HTR-8/SVneo (cell line): ENCODE measurements at regions not wholly inside any gene's neighbourhood (a gene's known extent, or its start where the extent isn't known, plus 50 kb on each side); places are given as distances from the start of the nearest gene placed in this dataset.

Experiments
- DNase-seq: peaks from one replicate; pipeline ENCODE4 v3.0.0; 2011; ENCODE audit warnings: low spot score, mixed read lengths; ENCODE audit not compliant: insufficient read length
- FAIRE-seq: peaks from 2 replicates; lab custom pipeline; 2011; peaks lifted over from hg19 to GRCh38; lab: Jason Lieb, UNC

DNA sequence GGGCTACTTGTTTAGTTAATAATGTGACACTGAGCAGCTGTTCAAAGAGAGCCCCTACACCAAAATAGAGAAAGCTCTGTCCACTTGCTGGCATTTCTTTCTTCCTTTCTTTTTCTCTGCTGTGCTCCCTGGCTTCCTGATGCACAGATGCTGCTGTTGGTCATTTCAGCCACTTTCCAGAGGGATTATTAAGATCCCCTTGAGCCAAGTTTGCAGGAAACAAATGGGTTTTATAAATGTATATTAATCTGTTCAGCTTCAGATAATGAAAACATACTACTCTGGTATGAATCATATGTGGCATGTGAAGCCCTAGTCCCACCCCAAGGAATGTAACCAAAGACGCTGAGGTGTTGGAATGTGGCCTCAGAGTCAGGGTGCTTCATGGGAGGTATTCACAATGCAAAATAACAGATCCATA is 638.2 kb upstream of the FZD8 start:
- DNase-seq = no peak

DNA sequence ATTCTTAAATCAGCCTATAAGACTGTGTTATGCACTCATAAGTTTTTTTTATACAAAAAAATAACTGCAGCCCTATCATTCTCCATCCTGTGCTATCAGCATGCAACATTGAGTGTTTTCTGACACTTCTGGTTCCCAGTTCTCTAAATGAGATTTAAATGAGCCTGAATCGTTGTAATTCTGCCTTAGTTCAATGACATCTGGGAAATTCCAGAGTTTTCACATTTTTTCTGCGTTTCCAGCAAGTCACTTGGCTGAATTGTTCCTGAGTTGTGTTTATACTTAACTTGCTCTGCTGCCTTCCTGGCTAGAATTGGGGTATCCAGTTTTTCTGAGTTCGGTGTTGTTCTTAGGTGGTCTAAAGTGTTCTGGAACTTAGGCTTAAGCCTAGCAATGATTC is 636.1 kb upstream of the FZD8 start:
- DNase-seq = no peak

More for the DNA sequence above, 638.2 kb upstream of the FZD8 start:
- no peak for FAIRE-seq

DNA sequence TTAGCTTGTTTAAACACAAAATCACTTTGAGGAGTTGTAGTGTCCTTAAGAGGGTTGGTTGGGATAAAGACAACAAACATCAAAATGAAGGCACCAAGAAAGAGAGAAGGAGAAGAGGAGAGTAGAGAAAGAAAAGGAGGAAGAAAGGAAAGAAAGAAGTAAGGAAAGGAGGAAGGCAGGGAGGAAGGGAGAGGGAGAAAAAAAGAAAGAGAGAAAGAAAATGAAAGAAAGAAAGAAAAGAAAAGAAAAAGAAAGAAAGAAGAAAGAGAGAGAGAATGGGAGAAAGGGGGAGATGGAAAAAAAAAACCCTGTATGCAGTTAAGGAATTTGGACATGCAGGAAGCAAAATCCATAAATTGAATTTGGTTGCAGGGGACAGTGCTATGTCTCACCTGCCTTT is 635.4 kb upstream of the FZD8 start:
- FAIRE-seq (no peak), DNase-seq (no peak)

More for the DNA sequence above, 636.1 kb upstream of the FZD8 start:
- no peak for FAIRE-seq

DNA sequence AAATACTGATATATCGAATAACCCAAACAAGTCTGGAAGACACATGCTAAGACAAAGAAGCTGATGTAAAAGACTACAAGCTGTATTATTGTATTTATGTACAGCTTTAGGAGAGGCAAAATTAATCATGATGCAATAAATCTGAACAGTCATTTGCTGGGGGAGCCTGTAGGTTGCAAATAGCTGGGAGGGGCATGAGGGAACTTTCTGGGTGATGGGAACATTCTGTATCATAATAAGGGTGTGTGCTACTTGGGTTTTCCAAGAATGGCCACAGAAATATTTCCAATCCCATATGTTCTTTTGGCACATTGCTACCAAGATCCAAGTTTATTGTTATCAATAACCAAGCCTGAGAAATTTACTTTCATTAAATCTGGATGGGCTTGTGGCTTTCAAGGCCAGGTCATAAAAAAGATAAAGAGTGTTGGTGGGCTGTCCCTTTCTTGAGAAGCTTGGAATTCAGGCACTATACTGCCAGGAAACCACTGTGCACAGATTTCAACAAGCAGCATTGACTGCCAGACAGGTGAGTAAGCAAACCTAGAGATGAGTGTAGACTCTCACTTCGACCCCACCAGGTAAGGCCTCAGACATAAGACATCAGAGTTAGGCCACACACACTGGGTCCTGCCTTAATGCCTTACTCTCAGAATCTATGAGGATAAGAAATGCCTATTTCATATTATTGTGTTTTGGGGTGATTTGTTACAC is 629.7 kb upstream of the FZD8 start:
- DNase-seq (no peak), FAIRE-seq (no peak)

DNA sequence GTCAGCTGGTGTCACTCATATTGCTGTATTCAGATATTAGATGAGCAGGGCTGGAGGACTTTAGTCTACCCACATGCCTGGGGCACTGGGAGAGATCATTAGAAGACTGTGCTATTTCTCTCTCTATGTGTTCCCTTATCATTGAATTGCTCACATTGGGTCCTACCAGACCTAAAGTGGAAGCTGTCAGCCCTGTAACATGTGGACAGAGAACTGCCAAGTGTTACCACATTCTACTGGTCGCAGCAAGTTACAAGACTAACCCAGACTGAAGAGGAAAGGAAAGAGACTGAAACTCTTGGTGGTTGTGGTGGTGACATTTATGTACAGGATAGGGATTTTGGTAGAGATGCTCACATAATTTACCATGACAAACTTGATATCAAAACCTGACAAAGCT is 627.1 kb upstream of the FZD8 start:
- no peak for DNase-seq
- FAIRE-seq = no peak

DNA sequence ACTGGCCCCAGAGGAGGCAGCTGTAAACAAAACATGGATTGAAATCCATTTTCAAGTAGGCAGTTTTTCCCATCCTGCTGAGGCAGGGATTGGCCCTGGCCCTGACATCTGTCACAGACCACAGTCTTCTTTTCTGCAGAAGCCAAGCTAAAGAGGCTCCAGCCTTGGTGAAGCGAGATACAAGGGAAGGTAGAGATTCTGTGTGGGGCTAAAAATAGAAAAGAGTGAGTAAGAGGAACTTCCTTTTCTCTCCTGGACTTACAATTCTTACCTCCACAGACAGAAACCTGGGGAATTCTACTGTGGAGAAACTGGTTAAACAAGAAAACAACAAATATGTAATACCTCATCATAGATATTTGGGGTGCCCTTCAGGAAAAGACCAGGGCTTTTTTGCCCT is 624.8 kb upstream of the FZD8 start:
- no peak for FAIRE-seq
- DNase-seq = no peak

DNA sequence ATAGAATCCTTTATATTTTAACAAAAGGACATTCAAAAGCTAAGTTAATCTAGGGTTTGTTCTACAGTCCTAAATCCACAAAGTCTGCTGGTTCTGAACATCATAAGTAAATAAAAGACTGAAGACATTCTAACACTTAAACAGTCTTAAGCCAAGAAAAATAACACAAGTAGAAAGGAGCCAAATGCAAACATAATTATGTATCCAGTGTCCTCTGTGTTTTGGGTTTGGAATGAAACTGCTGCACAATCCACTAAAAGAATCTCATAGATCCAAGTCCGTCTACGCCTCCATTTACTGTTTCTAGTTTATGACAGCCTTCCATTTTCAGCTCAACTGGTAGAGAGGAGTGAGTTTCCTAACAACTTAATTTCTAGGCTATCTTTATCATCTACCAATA is 623.6 kb upstream of the FZD8 start:
- FAIRE-seq = no peak
- DNase-seq = no peak

DNA sequence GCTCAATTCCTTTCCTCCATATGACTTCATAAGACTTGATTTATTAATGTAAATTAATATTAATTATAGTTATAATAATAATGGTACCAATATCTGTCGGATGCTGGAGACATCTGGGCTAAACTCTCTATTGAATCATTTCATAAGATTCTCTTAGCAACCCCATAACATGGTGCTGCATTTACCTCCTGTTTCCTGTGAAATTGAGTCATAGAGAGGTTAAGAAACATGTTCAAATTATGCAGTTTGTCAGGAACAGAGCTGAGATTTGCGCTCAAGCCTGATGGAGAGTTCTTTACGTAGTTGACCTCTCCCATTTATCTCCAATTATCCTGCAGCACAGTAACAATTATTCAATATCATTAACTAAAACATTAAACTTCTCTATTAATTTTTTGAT is 621.8 kb upstream of the FZD8 start:
- no peak for DNase-seq
- no peak for FAIRE-seq

DNA sequence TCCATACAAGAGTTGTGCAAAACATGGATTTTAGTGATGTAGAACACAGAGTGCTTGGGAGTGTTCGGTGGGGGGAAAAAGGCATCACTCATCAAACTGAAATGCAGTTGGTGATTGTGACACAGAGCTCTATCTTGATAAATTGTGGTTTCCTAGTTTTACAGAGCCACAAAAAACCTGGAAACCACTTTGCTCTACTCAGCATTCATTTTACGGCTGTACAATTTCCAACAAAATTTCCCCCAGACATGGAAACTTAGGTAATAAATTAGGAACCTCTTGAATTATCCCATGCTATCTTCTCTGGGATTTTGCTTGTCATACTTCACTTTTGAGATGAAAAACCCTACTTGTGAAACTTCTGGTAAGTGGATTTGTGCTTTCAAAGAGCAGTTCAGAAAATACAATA is 614.9 kb upstream of the FZD8 start:
- FAIRE-seq (no peak), DNase-seq (no peak)

DNA sequence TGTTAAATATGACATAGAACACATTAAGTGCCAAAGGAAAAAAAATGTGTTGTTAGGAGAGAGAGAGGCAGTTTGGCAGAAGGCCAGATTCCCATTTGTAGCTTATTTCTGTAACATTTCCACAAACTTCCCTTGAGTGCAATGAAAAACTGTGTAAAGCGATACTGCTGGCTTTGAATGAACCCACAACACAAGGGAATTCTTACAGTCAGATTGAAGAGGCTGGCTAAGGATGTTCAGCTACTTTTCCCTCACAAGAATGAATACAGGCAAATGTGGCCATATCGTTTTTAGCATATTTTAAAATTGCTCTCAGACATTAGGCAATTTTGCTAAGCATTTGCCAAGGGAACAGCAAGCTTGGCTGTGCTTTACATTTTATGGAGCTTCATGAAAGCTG is 614.1 kb upstream of the FZD8 start:
- DNase-seq (no peak), FAIRE-seq (no peak)

DNA sequence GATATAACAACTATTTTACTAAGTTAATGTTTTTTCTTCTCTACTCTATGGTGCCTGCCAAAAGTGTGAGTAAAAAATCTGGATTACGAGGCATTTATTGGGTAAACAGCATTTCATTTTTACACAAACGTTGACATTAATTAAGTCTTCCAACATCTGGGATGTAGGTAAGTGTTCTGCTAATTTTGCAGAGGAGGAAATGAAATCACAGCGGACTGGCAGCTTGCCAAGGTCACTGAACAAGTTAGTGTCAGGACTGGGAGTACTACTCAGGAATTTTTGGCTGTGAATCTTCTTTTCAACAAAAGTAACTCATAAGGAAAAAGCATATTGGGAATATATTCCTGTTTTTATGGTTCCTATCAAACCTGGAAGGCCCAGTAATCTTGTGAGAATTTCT is 612.1 kb upstream of the FZD8 start:
- no peak for DNase-seq
- FAIRE-seq = no peak

DNA sequence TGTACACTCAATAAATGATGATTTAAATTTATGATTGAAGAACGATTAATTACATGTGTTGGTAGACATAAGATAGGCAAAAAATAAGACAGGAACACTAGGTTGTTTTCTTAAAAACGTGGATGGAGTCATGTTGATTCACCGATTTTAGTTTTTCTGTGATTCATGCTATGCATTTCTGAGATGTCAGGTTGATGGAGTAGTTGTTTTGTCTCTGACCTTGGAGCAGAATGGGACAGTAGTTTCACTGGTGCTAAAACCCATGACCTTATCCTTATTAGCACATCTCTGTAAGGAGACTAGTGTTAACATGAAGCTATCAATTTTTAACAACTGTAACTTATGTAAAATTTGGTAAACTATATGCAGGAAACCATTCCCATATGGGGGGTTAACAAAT is 611.6 kb upstream of the FZD8 start:
- no peak for FAIRE-seq
- no peak for DNase-seq

DNA sequence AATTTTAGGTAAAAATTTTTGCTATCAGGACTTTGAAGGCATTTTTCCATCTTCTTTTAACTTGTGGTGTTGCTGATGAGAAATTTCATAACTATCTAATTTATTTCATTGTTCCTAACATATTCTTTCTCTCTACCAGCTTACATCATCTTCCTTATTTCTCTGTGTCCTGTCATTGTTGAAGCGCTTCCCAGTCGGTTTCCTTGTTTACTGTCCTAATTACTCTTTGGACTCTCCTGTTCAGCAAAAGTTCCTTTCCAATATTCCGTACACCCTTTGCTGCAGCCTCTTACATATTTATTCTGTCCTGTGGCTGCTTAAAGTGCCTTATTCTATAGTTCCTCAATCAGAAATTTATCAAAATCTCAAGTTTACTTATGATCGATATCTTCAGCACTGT is 609.0 kb upstream of the FZD8 start:
- FAIRE-seq = no peak
- DNase-seq = no peak

DNA sequence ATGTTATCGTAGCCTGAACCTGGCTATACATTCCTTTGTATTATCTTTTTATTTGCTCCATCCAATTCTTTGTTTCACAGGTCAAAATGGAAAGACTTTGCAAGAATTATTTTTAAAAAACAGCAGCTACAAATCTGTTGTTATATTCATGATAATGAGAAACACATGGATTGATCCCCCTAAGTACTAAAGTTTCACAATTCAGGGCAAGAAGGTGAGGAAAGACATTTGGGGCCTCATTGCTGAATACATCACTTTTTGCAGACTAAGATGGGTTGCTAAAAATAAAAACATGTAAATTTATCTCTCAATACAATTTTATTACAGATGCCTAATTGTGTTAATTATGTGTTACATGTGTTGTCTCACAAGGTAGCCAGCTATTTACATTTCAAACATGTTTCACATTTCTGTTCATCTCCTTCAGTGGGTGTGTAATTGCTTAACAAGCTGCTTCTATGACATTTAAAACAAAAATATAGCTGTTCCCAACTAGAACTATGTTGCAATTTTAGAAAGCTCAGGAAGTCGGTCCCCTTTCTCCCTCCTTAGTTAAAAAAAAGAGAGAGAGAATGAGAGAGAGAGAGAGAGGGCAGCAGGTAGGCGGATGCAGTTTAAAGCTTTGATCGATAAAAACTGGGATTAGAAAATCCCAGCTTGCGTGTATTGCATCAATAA is 606.3 kb upstream of the FZD8 start:
- DNase-seq (no peak), FAIRE-seq (no peak)

DNA sequence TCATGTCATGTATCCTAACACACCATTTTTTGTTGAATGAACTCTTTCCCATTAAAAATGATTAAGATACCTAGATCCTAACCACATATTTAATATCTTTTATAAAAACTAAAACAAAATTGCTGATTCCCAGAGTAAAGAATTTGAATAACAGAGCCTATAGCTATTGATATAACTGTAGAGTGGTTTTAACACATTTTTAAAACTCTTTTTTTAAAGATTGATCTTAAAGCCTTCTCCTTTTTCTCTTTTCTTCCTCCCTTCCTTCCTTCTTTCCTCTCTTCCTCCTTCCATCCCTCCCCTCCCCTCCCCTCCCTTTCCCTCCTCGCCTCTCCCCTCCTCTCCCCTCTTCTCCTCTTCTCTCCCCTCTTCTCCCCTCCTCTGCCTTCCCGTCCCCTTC is 605.4 kb upstream of the FZD8 start:
- FAIRE-seq (no peak), DNase-seq (no peak)

DNA sequence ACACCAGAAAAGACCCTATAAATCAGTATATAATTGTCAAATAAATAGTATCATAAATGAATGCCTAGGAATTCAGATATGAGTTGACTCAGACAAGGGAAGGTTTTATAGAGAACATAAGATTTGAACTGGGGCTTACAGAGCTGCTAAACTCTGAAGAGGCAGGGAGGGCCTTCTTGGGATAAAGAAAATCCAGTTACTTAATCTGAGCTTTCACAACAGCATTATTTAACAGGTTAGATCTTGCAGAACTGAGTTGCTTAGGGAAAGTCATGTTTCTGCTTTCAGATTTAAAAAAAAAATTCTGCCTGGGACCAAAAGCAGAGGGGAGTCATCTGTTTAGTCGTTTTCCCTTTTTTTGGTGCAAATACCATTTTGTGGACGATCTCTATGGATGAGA is 594.8 kb upstream of the FZD8 start:
- FAIRE-seq (no peak), DNase-seq (no peak)

DNA sequence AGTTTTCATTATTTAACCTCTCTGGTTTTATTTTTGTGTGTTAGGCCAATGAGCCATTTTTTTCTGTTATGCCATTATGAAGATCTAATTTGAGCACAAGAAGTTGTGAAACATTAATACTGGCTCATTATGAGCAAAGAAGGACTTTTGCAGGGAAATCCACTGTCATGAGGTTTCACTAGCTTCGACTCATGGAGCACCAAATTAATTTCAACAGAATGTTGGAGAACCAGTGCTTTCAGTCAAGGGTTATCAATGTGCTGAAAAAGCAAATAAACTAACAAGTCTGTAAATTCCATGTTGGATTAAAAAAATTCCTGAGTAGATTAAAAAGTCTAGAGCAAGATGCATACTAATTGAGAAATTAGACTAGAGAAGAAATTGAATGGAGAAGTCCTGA is 594.2 kb upstream of the FZD8 start:
- FAIRE-seq (no peak), DNase-seq (no peak)

DNA sequence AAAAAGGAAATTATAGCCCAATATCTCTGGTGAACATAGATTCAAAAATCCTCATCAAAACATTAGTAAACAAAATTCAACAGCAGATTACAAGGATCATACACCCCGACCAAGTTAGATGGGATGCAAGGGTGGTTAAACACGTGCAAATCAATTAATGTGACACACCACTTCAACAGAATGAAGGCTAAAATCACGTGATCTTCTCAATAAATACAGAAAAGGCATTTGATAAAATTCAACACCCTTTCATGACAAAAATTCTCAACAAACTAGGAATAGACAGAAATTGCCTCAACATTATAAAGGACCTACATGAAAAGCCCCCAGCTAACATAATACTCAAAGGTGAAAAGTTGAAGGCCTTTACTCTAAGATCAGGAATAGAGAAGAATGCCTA is 590.8 kb upstream of the FZD8 start:
- DNase-seq = no peak
- no peak for FAIRE-seq

DNA sequence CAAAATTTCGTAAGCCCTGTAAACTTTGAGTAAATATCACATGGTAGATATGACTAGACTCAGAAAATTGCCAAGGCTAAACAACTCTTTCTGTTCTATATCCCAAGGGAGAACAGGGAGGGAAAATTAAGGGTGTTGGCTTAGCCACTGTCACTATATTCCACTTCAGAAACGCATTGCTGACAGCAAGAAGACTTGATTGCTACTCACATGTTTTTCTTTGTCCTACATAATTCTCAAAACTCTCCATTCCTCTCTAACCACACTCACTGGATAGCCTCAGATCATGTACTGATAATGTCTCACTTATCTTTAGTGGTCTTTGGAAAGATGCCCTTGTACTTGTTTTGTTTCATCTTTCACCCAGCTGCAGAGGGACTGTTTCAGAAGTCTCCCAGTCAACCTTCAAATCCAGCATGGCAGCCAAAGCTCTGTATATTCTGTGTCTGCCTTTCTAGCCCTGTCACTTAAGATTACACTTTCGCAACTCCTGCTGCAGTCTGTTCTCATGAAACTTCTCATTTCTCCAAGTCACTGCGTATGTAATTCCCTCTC is 582.4 kb upstream of the FZD8 start:
- no peak for DNase-seq
- FAIRE-seq = no peak

DNA sequence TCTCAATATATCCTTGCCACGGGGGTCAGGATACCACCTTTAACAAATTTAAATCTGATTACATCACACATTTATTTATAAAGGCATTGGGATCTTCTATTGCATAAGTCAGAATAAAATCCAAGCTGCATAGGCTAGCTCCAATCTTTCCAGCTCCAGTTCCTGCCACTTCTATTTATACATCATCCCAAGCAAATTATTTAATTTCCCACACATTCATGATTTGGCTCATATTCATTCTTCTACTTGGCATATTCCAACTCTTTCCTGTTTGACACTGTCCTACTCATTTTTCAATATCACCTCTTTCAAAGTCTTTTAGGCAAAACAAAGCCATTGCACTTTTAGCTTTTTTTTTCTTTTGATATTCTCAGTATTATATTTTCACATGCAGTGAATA is 579.0 kb upstream of the FZD8 start:
- FAIRE-seq (no peak), DNase-seq (no peak)

DNA sequence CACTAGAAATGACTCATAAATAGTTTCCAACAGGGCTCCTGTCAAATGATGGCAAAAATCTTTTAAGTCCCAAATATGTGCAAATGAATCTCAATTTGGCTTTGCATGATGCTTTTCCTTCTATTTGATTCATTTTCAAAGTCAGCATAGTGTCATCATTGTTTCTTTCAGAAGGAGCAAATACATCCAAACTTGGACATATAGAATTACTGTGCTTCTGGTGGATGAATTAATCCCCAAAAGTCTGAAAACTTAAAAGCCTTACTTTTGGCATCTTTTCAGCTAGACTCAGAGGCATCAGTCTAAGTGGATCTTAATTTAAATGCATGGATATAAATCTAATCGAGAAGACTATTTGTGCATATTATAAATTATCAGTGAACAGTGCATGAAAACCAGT is 578.1 kb upstream of the FZD8 start:
- FAIRE-seq = no peak

DNA sequence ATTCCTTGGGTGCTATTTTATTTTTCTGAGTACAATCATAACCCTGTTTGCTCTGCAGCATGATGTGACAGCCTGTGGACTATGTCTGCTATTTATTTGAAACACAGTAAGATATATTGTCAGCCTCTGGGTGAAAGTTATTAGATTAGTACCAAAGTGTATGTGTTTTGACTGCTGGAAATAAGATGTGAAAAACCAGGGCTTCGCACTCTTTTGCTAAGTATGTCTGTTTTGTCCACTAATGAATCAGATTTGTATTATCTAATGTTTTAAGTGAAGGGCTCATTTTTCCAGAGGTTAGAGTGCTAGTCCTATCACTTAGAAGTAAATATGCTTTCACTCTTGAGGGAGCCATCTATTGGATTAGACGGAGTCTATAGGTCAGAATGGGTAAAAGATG is 569.8 kb upstream of the FZD8 start:
- FAIRE-seq (no peak), DNase-seq (no peak)

More for the DNA sequence above, 578.1 kb upstream of the FZD8 start:
- no peak for DNase-seq
